ENCODE measurements at regions not wholly inside any gene's neighbourhood (a gene's known extent, or its start where the extent isn't known, plus 50 kb on each side); places are given as distances from the start of the nearest gene placed in this dataset.

GRCh38 chr10:78313636-78314035, 280.0 kb downstream of the RPS24 start:
- H3K27ac Mint-ChIP-seq, result no peak overlapping the region
- H3K36me3 ChIP-seq (replicated peaks in 1 of 2; ENCODE audit: control extremely low read depth in 1 of 2, control insufficient read depth in 1 of 2, extremely low read depth in 1 of 2, insufficient read depth in 2 of 2, low read length in 1 of 2), result no peaks in the 10 kb centered on the region
- POLR2A ChIA-PET, result no interaction called here
- H3K4me3 Mint-ChIP-seq, result no peak overlapping the region
- WGBS (ENCODE audit: insufficient coverage), result 91% methylated on average over 3 of the region's 3 CpGs
- no peaks in the 10 kb centered on the region for H3K9me3 ChIP-seq (ENCODE audit: control extremely low read depth in 1 of 3, control insufficient read depth in 2 of 3, insufficient read depth in 1 of 3, low read length in 2 of 3)
- ATAC-seq (ENCODE audit: low read depth) (no peak), DNase-seq (no peak)
- no peaks in the 10 kb centered on the region for H3K4me1 ChIP-seq (ENCODE audit: control insufficient read depth in 2 of 2, insufficient read depth in 2 of 2, low read length in 2 of 2)
- H3K27ac ChIP-seq (ENCODE audit: low read length in 2 of 2), result no peak overlapping the region
- no peak overlapping the region for H3K4me3 ChIP-seq (ENCODE audit: control extremely low read depth in 1 of 5, extremely low read depth in 1 of 5, insufficient read depth in 1 of 5, low read depth in 2 of 5, low read length in 4 of 5)
- no peak overlapping the region for H3K4me2 ChIP-seq (replicated peaks; ENCODE audit: low read depth, low read length, poor library complexity, severe bottlenecking)
- TF ChIP-seq EZH2 (IDR thresholded peaks at IDR 0.05; ENCODE audit: borderline replicate concordance, insufficient read depth, low read depth, low read length, poor library complexity, severe bottlenecking), result no peak
- no peak for TF ChIP-seq CTCF (IDR thresholded peaks at IDR 0.05)
- peaks cover 3% of the 10 kb centered on the region for H3K27me3 Mint-ChIP-seq
- H4K20me1 ChIP-seq (ENCODE audit: control insufficient read depth, insufficient read depth, low read length, poor library complexity, severe bottlenecking), result no peaks in the 10 kb centered on the region
- no peaks in the 10 kb centered on the region for H3K9me3 Mint-ChIP-seq (ENCODE audit: insufficient read depth)
- intact Hi-C loops (cut with micrococcal nuclease), result no loop called here
- H3K9ac ChIP-seq (ENCODE audit: low read length), result no peak overlapping the region
- CTCF ChIA-PET, result interaction anchor here (0.9 to 1.9 kb wide), 5 partner anchors 9 to 266 kb away, joined by 3 to 5 read pairs (median 3); no protein-coding TSS in a partner anchor
- no peaks in the 10 kb centered on the region for H3K79me2 ChIP-seq (ENCODE audit: control insufficient read depth, insufficient read depth, low read length)
- H3K4me1 Mint-ChIP-seq, result no peaks in the 10 kb centered on the region
- H2AFZ ChIP-seq (ENCODE audit: insufficient read depth, low read depth, low read length, poor library complexity, severe bottlenecking), result no peak overlapping the region
- H3K27me3 ChIP-seq (replicated peaks in 1 of 4; ENCODE audit: control extremely low read depth in 1 of 4, control insufficient read depth in 3 of 4, insufficient read depth in 4 of 4, low read length in 3 of 4), result no peaks in the 10 kb centered on the region

GRCh38 chr10:78314651-78315050, 281.0 kb downstream of the RPS24 start:
- TF ChIP-seq EZH2 (IDR thresholded peaks at IDR 0.05; ENCODE audit: borderline replicate concordance, insufficient read depth, low read depth, low read length, poor library complexity, severe bottlenecking), result no peak
- TF ChIP-seq CTCF (IDR thresholded peaks at IDR 0.05), result no peak
- no peak for DNase-seq
- no peak overlapping the region for H3K4me3 Mint-ChIP-seq

More at GRCh38 chr10:78314651-78315050, 281.0 kb downstream of the RPS24 start:
- no peaks in the 10 kb centered on the region for H4K20me1 ChIP-seq (ENCODE audit: control insufficient read depth, insufficient read depth, low read length, poor library complexity, severe bottlenecking)
- Mint-ChIP-seq H3K27ac (no peak overlapping the region), H3K4me1 (no peaks in the 10 kb centered on the region), H3K27me3 (peaks cover 3% of the 10 kb centered on the region), H3K9me3 (ENCODE audit: insufficient read depth) (no peaks in the 10 kb centered on the region)
- no peak overlapping the region for H3K4me2 ChIP-seq (replicated peaks; ENCODE audit: low read depth, low read length, poor library complexity, severe bottlenecking)
- ATAC-seq (ENCODE audit: low read depth), result no peak
- POLR2A ChIA-PET, result no interaction called here
- no peaks in the 10 kb centered on the region for H3K27me3 ChIP-seq (replicated peaks in 1 of 4; ENCODE audit: control extremely low read depth in 1 of 4, control insufficient read depth in 3 of 4, insufficient read depth in 4 of 4, low read length in 3 of 4)
- H2AFZ ChIP-seq (ENCODE audit: insufficient read depth, low read depth, low read length, poor library complexity, severe bottlenecking), result no peak overlapping the region
- no peak overlapping the region for H3K9ac ChIP-seq (ENCODE audit: low read length)
- no peak overlapping the region for H3K4me3 ChIP-seq (ENCODE audit: control extremely low read depth in 1 of 5, extremely low read depth in 1 of 5, insufficient read depth in 1 of 5, low read depth in 2 of 5, low read length in 4 of 5)
- no CpG with 5 or more reads among the region's 2 CpGs for WGBS (ENCODE audit: insufficient coverage)
- no peaks in the 10 kb centered on the region for H3K79me2 ChIP-seq (ENCODE audit: control insufficient read depth, insufficient read depth, low read length)
- CTCF ChIA-PET, result interaction anchor here (1.2 to 1.9 kb wide), 3 partner anchors 10 to 268 kb away, joined by 3 to 5 read pairs (median 3); no protein-coding TSS in a partner anchor
- intact Hi-C loops (cut with micrococcal nuclease), result no loop called here
- H3K4me1 ChIP-seq (ENCODE audit: control insufficient read depth in 2 of 2, insufficient read depth in 2 of 2, low read length in 2 of 2), result no peaks in the 10 kb centered on the region
- H3K9me3 ChIP-seq (ENCODE audit: control extremely low read depth in 1 of 3, control insufficient read depth in 2 of 3, insufficient read depth in 1 of 3, low read length in 2 of 3), result no peaks in the 10 kb centered on the region
- H3K27ac ChIP-seq (ENCODE audit: low read length in 2 of 2), result no peak overlapping the region
- no peaks in the 10 kb centered on the region for H3K36me3 ChIP-seq (replicated peaks in 1 of 2; ENCODE audit: control extremely low read depth in 1 of 2, control insufficient read depth in 1 of 2, extremely low read depth in 1 of 2, insufficient read depth in 2 of 2, low read length in 1 of 2)
